ENCODE measurements at regions not wholly inside any gene's neighbourhood (a gene's known extent, or its start where the extent isn't known, plus 50 kb on each side); places are given as distances from the start of the nearest gene placed in this dataset.

DNA sequence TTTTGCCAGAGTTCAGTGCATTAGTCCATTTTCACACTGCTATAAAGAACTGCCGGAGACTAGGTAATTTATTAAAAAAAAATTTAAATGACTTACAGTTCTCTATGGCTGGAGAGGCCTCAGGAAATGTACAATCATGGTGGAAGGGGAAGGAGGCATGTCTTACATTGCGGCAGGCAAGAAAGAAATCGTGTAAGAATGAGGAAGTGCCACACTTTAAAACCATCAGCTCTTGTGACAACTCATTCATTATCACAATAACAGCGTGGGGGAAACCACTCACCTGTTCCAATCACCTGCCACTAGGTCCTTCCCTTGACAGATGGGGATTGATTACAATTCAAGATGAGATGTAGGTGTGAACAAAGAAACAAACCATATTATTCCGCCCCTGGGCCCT is 1361.4 kb downstream of the NSUN3 start:
- Histone ChIP-seq H3K4me3 (ENCODE audit: control extremely low read depth in 1 of 5, extremely low read depth in 1 of 5, insufficient read depth in 1 of 5, low read depth in 2 of 5, low read length in 4 of 5) (no peak overlapping the region), H2AFZ (ENCODE audit: insufficient read depth, low read depth, low read length, poor library complexity, severe bottlenecking) (no peak overlapping the region), H3K27me3 (replicated peaks in 1 of 4; ENCODE audit: control extremely low read depth in 1 of 4, control insufficient read depth in 3 of 4, insufficient read depth in 4 of 4, low read length in 3 of 4) (no peaks in the 10 kb centered on the region), H3K9ac (ENCODE audit: low read length) (no peak overlapping the region), H3K4me2 (replicated peaks; ENCODE audit: low read depth, low read length, poor library complexity, severe bottlenecking) (no peak overlapping the region), H3K27ac (ENCODE audit: low read length in 2 of 2) (no peak overlapping the region), H4K20me1 (ENCODE audit: control insufficient read depth, insufficient read depth, low read length, poor library complexity, severe bottlenecking) (no peaks in the 10 kb centered on the region), H3K4me1 (ENCODE audit: control insufficient read depth in 2 of 2, insufficient read depth in 2 of 2, low read length in 2 of 2) (no peaks in the 10 kb centered on the region), H3K36me3 (replicated peaks in 1 of 2; ENCODE audit: control extremely low read depth in 1 of 2, control insufficient read depth in 1 of 2, extremely low read depth in 1 of 2, insufficient read depth in 2 of 2, low read length in 1 of 2) (no peaks in the 10 kb centered on the region), H3K9me3 (ENCODE audit: control extremely low read depth in 1 of 3, control insufficient read depth in 2 of 3, insufficient read depth in 1 of 3, low read length in 2 of 3) (peaks cover 0 to 2% (median 0%) of the 10 kb centered on the region in 3 donors), H3K79me2 (ENCODE audit: control insufficient read depth, insufficient read depth, low read length) (no peaks in the 10 kb centered on the region)
- ChIA-PET CTCF (no interaction called here), POLR2A (no interaction called here)
- no peak overlapping the region for H3K4me3 Mint-ChIP-seq
- H3K9me3 Mint-ChIP-seq (ENCODE audit: insufficient read depth), result peaks cover 3% of the 10 kb centered on the region
- WGBS (ENCODE audit: insufficient coverage), result 80% methylated on average over 1 of the region's 5 CpGs
- DNase-seq (no peak), ATAC-seq (ENCODE audit: low read depth) (no peak)
- intact Hi-C loops (cut with micrococcal nuclease), result no loop called here
- H3K27ac Mint-ChIP-seq, result no peak overlapping the region
- no peaks in the 10 kb centered on the region for H3K27me3 Mint-ChIP-seq
- no peak for TF ChIP-seq EZH2 (IDR thresholded peaks at IDR 0.05; ENCODE audit: borderline replicate concordance, insufficient read depth, low read depth, low read length, poor library complexity, severe bottlenecking)
- TF ChIP-seq, protein P1, sequence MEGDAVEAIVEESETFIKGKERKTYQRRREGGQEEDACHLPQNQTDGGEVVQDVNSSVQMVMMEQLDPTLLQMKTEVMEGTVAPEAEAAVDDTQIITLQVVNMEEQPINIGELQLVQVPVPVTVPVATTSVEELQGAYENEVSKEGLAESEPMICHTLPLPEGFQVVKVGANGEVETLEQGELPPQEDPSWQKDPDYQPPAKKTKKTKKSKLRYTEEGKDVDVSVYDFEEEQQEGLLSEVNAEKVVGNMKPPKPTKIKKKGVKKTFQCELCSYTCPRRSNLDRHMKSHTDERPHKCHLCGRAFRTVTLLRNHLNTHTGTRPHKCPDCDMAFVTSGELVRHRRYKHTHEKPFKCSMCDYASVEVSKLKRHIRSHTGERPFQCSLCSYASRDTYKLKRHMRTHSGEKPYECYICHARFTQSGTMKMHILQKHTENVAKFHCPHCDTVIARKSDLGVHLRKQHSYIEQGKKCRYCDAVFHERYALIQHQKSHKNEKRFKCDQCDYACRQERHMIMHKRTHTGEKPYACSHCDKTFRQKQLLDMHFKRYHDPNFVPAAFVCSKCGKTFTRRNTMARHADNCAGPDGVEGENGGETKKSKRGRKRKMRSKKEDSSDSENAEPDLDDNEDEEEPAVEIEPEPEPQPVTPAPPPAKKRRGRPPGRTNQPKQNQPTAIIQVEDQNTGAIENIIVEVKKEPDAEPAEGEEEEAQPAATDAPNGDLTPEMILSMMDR (IDR thresholded peaks at IDR 0.05), result no peak
- no peaks in the 10 kb centered on the region for H3K4me1 Mint-ChIP-seq

GRCh38 chr3:95434491-95434890 is 1371.6 kb downstream of the NSUN3 start:
- H3K4me1 Mint-ChIP-seq, result no peaks in the 10 kb centered on the region
- Histone ChIP-seq H3K79me2 (ENCODE audit: control insufficient read depth, insufficient read depth, low read length) (no peaks in the 10 kb centered on the region), H3K36me3 (replicated peaks in 1 of 2; ENCODE audit: control extremely low read depth in 1 of 2, control insufficient read depth in 1 of 2, extremely low read depth in 1 of 2, insufficient read depth in 2 of 2, low read length in 1 of 2) (no peaks in the 10 kb centered on the region), H3K9ac (ENCODE audit: low read length) (no peak overlapping the region), H3K4me1 (ENCODE audit: control insufficient read depth in 2 of 2, insufficient read depth in 2 of 2, low read length in 2 of 2) (no peaks in the 10 kb centered on the region), H3K27ac (ENCODE audit: low read length in 2 of 2) (no peak overlapping the region), H2AFZ (ENCODE audit: insufficient read depth, low read depth, low read length, poor library complexity, severe bottlenecking) (no peak overlapping the region), H4K20me1 (ENCODE audit: control insufficient read depth, insufficient read depth, low read length, poor library complexity, severe bottlenecking) (no peaks in the 10 kb centered on the region), H3K9me3 (ENCODE audit: control extremely low read depth in 1 of 3, control insufficient read depth in 2 of 3, insufficient read depth in 1 of 3, low read length in 2 of 3) (peaks cover 0 to 2% (median 1%) of the 10 kb centered on the region in 3 donors), H3K4me2 (replicated peaks; ENCODE audit: low read depth, low read length, poor library complexity, severe bottlenecking) (no peak overlapping the region), H3K4me3 (ENCODE audit: control extremely low read depth in 1 of 5, extremely low read depth in 1 of 5, insufficient read depth in 1 of 5, low read depth in 2 of 5, low read length in 4 of 5) (no peak overlapping the region), H3K27me3 (replicated peaks in 1 of 4; ENCODE audit: control extremely low read depth in 1 of 4, control insufficient read depth in 3 of 4, insufficient read depth in 4 of 4, low read length in 3 of 4) (no peaks in the 10 kb centered on the region)
- intact Hi-C loops (cut with micrococcal nuclease), result no loop called here
- DNase-seq (no peak), ATAC-seq (ENCODE audit: low read depth) (no peak)
- TF ChIP-seq, protein P1 (IDR thresholded peaks at IDR 0.05), result no peak
- no peak for TF ChIP-seq EZH2 (IDR thresholded peaks at IDR 0.05; ENCODE audit: borderline replicate concordance, insufficient read depth, low read depth, low read length, poor library complexity, severe bottlenecking)
- CTCF ChIA-PET, result no interaction called here
- H3K4me3 Mint-ChIP-seq, result no peak overlapping the region
- no CpG with 5 or more reads among the region's 1 CpG for whole genome bisulfite sequencing (ENCODE audit: insufficient coverage)
- no peak overlapping the region for H3K27ac Mint-ChIP-seq
- peaks cover 9% of the 10 kb centered on the region for H3K9me3 Mint-ChIP-seq (ENCODE audit: insufficient read depth)
- POLR2A ChIA-PET, result no interaction called here
- H3K27me3 Mint-ChIP-seq, result no peaks in the 10 kb centered on the region

All from B cell (primary cell).